WTC11 (cell line): ENCODE measurements at regions not wholly inside any gene's neighbourhood (a gene's known extent, or its start where the extent isn't known, plus 50 kb on each side); places are given as distances from the start of the nearest gene placed in this dataset.

Experiments used
- ATAC-seq: fragments of 200-7000 bp; cut with Tn5 transposase; 2 replicates; pipeline ENCODE4 v1.10.0; 2021; ENCODE audit warnings: mild to moderate bottlenecking, moderate library complexity
- CTCF ChIA-PET: fragments of 300-600 bp; sonication (Branson Sonifier 250); formaldehyde crosslinking; loops from one replicate; lab custom pipeline; 2021; ENCODE audit warnings: antibody characterized with exemption; lab: Charles Lee
- POLR2A ChIA-PET: fragments of 350-600 bp; sonication (Branson Sonifier 250); formaldehyde crosslinking; loops from one replicate; lab custom pipeline; 2021; ENCODE audit warnings: antibody characterized with exemption; lab: Charles Lee
- DNase-seq: peaks from one replicate; pipeline ENCODE4 v3.0.0; 2021; ENCODE audit warnings: low spot score
- H3K27ac Mint-ChIP-seq: 2 replicates; pipeline ENCODE4 v1.8.0; 2021; ENCODE audit warnings: mixed read lengths
- H3K27me3 Mint-ChIP-seq: 2 replicates; pipeline ENCODE4 v1.8.0; 2021; ENCODE audit warnings: low read depth, mild to moderate bottlenecking, moderate library complexity, mixed read lengths
- H3K36me3 Mint-ChIP-seq: 2 replicates; pipeline ENCODE4 v1.8.0; 2021; ENCODE audit warnings: mixed read lengths
- H3K4me1 Mint-ChIP-seq: 2 replicates; pipeline ENCODE4 v1.8.0; 2022; ENCODE audit warnings: mixed read lengths
- H3K4me3 Mint-ChIP-seq: 2 replicates; pipeline ENCODE4 v1.8.0; 2021; ENCODE audit warnings: mild to moderate bottlenecking, moderate library complexity, mixed read lengths
- H3K9me3 Mint-ChIP-seq: 2 replicates; pipeline ENCODE4 v1.8.0; 2021; ENCODE audit warnings: mixed read lengths
- EMX1 ChIP-seq: fragments of 250-450 bp; sonication (Bioruptor Pico); IDR thresholded peaks from 2 replicates; pipeline ENCODE4 v1.8.0; 2021; ENCODE audit warnings: mild to moderate bottlenecking
- FOXK1 ChIP-seq: sonication (generic); formaldehyde crosslinking; IDR thresholded peaks from 2 replicates; pipeline ENCODE4 v1.8.0; 2022; ENCODE audit warnings: mild to moderate bottlenecking, moderate library complexity, missing genetic modification reagents
- JUN ChIP-seq: sonication (generic); formaldehyde crosslinking; IDR thresholded peaks from 2 replicates; pipeline ENCODE4 v1.8.0; 2023; ENCODE audit warnings: mild to moderate bottlenecking, missing genetic modification reagents
- NFATC4 ChIP-seq: fragments of 250-450 bp; sonication (Bioruptor Pico); IDR thresholded peaks from 2 replicates; pipeline ENCODE4 v1.9.0; 2021; ENCODE audit warnings: mild to moderate bottlenecking
- SMAD3 ChIP-seq: sonication (generic); formaldehyde crosslinking; IDR thresholded peaks from 2 replicates; pipeline ENCODE4 v1.8.0; 2022; ENCODE audit warnings: missing genetic modification reagents, mild to moderate bottlenecking, borderline replicate concordance
- SOX15 ChIP-seq: fragments of 250-450 bp; sonication (Bioruptor Pico); IDR thresholded peaks from 2 replicates; pipeline ENCODE4 v1.9.0; 2021; ENCODE audit warnings: mild to moderate bottlenecking
- ZBTB21 ChIP-seq: sonication (generic); formaldehyde crosslinking; IDR thresholded peaks from 2 replicates; pipeline ENCODE4 v1.8.1; 2023; ENCODE audit warnings: mild to moderate bottlenecking, missing genetic modification reagents, borderline replicate concordance
- ZNF232 ChIP-seq: sonication (generic); formaldehyde crosslinking; IDR thresholded peaks from 2 replicates; pipeline ENCODE4 v1.8.0; 2022; ENCODE audit warnings: mild to moderate bottlenecking, missing genetic modification reagents
- TF ChIP-seq, protein P1 (sequence below): sonication (generic); formaldehyde crosslinking; IDR thresholded peaks from 2 replicates; pipeline ENCODE4 v1.8.0; 2022; ENCODE audit warnings: mild to moderate bottlenecking, missing genetic modification reagents
- TF ChIP-seq, protein P2 (sequence below): sonication (generic); formaldehyde crosslinking; IDR thresholded peaks from 2 replicates; pipeline ENCODE4 v1.8.0; 2023; ENCODE audit warnings: mild to moderate bottlenecking, missing genetic modification reagents
- TF ChIP-seq, protein P3 (sequence below): sonication (generic); formaldehyde crosslinking; IDR thresholded peaks from 2 replicates; pipeline ENCODE4 v1.8.1; 2023; ENCODE audit warnings: mild to moderate bottlenecking, moderate library complexity, missing genetic modification reagents
- TF ChIP-seq, protein P4 (sequence below): sonication (generic); formaldehyde crosslinking; IDR thresholded peaks from 2 replicates; pipeline ENCODE4 v1.8.0; 2022; ENCODE audit warnings: mild to moderate bottlenecking, missing genetic modification reagents
- TF ChIP-seq, protein P5 (sequence below): sonication (generic); formaldehyde crosslinking; IDR thresholded peaks from 2 replicates; pipeline ENCODE4 v1.8.0; 2023; ENCODE audit warnings: missing genetic modification reagents
- TF ChIP-seq, protein P6 (sequence below): fragments of 250-450 bp; sonication (Bioruptor Pico); IDR thresholded peaks from 2 replicates; pipeline ENCODE4 v1.9.0; 2021; ENCODE audit warnings: mild to moderate bottlenecking

DNA sequence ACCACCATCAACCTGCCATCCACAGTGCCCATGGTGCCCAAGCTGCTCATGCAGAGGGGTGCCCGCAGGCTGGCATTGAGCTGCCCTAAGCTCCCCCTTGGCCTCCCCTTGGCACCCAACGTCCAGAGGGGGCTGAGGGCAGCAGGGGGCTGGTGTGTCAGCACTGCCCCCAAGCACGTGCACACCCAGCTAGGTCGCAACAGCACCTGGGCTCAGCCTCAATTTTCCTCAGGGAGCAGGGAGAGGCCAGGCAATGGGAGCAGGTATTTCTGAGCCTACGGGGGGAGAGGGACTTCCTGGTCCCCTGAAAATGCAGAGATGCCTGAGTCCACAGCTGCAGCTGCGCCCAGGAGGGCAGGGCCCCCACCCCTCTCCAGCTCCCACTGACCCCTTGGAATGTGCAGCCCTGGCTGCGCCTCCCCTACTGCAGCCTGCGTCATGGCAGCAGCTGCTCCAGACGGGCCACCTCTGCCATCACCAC, 204.2 kb downstream of the ANKRD60 start:
- no peak for ATAC-seq
- H3K4me1 Mint-ChIP-seq = no peaks in the 10 kb centered on the region
- no peak overlapping the region for H3K27ac Mint-ChIP-seq
- DNase-seq = no peak
- ChIA-PET POLR2A (no interaction called here), CTCF (interaction anchor here (1.0 kb wide), 1 partner anchor 155 kb away, joined by 3 read pairs; no protein-coding TSS in a partner anchor)
- no peak for TF ChIP-seq NFATC4 (CRISPR knock-in tag)
- TF ChIP-seq, protein P1, sequence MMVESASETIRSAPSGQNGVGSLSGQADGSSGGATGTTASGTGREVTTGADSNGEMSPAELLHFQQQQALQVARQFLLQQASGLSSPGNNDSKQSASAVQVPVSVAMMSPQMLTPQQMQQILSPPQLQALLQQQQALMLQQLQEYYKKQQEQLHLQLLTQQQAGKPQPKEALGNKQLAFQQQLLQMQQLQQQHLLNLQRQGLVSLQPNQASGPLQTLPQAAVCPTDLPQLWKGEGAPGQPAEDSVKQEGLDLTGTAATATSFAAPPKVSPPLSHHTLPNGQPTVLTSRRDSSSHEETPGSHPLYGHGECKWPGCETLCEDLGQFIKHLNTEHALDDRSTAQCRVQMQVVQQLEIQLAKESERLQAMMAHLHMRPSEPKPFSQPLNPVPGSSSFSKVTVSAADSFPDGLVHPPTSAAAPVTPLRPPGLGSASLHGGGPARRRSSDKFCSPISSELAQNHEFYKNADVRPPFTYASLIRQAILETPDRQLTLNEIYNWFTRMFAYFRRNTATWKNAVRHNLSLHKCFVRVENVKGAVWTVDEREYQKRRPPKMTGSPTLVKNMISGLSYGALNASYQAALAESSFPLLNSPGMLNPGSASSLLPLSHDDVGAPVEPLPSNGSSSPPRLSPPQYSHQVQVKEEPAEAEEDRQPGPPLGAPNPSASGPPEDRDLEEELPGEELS (CRISPR knock-in tag) = no peak
- TF ChIP-seq, protein P2, sequence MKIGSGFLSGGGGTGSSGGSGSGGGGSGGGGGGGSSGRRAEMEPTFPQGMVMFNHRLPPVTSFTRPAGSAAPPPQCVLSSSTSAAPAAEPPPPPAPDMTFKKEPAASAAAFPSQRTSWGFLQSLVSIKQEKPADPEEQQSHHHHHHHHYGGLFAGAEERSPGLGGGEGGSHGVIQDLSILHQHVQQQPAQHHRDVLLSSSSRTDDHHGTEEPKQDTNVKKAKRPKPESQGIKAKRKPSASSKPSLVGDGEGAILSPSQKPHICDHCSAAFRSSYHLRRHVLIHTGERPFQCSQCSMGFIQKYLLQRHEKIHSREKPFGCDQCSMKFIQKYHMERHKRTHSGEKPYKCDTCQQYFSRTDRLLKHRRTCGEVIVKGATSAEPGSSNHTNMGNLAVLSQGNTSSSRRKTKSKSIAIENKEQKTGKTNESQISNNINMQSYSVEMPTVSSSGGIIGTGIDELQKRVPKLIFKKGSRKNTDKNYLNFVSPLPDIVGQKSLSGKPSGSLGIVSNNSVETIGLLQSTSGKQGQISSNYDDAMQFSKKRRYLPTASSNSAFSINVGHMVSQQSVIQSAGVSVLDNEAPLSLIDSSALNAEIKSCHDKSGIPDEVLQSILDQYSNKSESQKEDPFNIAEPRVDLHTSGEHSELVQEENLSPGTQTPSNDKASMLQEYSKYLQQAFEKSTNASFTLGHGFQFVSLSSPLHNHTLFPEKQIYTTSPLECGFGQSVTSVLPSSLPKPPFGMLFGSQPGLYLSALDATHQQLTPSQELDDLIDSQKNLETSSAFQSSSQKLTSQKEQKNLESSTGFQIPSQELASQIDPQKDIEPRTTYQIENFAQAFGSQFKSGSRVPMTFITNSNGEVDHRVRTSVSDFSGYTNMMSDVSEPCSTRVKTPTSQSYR = no peak
- TF ChIP-seq, protein P3, sequence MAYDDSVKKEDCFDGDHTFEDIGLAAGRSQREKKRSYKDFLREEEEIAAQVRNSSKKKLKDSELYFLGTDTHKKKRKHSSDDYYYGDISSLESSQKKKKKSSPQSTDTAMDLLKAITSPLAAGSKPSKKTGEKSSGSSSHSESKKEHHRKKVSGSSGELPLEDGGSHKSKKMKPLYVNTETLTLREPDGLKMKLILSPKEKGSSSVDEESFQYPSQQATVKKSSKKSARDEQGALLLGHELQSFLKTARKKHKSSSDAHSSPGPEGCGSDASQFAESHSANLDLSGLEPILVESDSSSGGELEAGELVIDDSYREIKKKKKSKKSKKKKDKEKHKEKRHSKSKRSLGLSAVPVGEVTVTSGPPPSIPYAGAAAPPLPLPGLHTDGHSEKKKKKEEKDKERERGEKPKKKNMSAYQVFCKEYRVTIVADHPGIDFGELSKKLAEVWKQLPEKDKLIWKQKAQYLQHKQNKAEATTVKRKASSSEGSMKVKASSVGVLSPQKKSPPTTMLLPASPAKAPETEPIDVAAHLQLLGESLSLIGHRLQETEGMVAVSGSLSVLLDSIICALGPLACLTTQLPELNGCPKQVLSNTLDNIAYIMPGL (CRISPR knock-in tag) = no peak
- TF ChIP-seq, protein P4, sequence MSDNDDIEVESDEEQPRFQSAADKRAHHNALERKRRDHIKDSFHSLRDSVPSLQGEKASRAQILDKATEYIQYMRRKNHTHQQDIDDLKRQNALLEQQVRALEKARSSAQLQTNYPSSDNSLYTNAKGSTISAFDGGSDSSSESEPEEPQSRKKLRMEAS (CRISPR knock-in tag) = no peak
- peaks cover 3% of the 10 kb centered on the region; the same call in 1 of the 2 replicates for H3K9me3 Mint-ChIP-seq
- H3K36me3 Mint-ChIP-seq = no peaks in the 10 kb centered on the region
- H3K27me3 Mint-ChIP-seq = no peaks in the 10 kb centered on the region; the same call in none of the 2 replicates
- no peak overlapping the region for H3K4me3 Mint-ChIP-seq

DNA sequence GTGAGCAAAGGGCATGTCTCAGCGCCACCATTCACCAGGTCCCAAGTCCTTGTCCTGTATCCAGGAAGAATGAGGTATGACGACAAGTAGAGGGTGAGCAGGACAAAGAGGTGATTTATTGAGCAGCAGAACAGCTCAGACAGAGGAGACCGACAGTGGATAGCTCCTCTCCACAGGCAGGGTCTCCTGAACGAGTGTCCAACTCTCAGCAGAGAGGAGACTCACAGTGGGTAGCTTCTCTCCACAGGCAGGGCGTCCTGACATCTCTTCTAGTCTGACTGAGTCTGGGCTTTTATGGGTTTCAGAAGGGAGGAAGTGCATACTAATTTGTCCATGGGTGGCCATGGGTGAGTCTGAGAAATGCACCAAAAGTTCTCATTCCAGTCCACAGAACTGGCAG, 204.7 kb downstream of the ANKRD60 start:
- Mint-ChIP-seq H3K4me1 (no peaks in the 10 kb centered on the region), H3K27me3 (no peaks in the 10 kb centered on the region; the same call in none of the 2 replicates), H3K9me3 (peaks cover 3% of the 10 kb centered on the region; the same call in 1 of the 2 replicates), H3K4me3 (no peak overlapping the region), H3K36me3 (no peaks in the 10 kb centered on the region), H3K27ac (no peak overlapping the region)
- TF ChIP-seq SMAD3 (no peak), FOXK1 (CRISPR knock-in tag) (no peak), ZBTB21 (CRISPR knock-in tag) (no peak), JUN (CRISPR knock-in tag) (no peak), EMX1 (CRISPR knock-in tag) (no peak), ZNF232 (CRISPR knock-in tag) (no peak), SOX15 (CRISPR knock-in tag) (no peak)
- TF ChIP-seq, protein P5, sequence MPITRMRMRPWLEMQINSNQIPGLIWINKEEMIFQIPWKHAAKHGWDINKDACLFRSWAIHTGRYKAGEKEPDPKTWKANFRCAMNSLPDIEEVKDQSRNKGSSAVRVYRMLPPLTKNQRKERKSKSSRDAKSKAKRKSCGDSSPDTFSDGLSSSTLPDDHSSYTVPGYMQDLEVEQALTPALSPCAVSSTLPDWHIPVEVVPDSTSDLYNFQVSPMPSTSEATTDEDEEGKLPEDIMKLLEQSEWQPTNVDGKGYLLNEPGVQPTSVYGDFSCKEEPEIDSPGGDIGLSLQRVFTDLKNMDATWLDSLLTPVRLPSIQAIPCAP (CRISPR knock-in tag) = no peak
- TF ChIP-seq, protein P6, sequence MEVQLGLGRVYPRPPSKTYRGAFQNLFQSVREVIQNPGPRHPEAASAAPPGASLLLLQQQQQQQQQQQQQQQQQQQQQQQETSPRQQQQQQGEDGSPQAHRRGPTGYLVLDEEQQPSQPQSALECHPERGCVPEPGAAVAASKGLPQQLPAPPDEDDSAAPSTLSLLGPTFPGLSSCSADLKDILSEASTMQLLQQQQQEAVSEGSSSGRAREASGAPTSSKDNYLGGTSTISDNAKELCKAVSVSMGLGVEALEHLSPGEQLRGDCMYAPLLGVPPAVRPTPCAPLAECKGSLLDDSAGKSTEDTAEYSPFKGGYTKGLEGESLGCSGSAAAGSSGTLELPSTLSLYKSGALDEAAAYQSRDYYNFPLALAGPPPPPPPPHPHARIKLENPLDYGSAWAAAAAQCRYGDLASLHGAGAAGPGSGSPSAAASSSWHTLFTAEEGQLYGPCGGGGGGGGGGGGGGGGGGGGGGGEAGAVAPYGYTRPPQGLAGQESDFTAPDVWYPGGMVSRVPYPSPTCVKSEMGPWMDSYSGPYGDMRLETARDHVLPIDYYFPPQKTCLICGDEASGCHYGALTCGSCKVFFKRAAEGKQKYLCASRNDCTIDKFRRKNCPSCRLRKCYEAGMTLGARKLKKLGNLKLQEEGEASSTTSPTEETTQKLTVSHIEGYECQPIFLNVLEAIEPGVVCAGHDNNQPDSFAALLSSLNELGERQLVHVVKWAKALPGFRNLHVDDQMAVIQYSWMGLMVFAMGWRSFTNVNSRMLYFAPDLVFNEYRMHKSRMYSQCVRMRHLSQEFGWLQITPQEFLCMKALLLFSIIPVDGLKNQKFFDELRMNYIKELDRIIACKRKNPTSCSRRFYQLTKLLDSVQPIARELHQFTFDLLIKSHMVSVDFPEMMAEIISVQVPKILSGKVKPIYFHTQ (CRISPR knock-in tag) = no peak
- DNase-seq = no peak
- no peak for ATAC-seq
- ChIA-PET CTCF (interaction anchor here (0.7 kb wide), 1 partner anchor 44 kb away, joined by 3 read pairs; no protein-coding TSS in a partner anchor), POLR2A (no interaction called here)
